Astrocyte of the cerebellum (primary cell): ENCODE measurements at regions not wholly inside any gene's neighbourhood (a gene's known extent, or its start where the extent isn't known, plus 50 kb on each side); places are given as distances from the start of the nearest gene placed in this dataset.
A peak's percentile ranks its signal among the peaks of the same experiment; 100 is the strongest.

Experiments
- DNase-seq: peaks from one replicate; pipeline ENCODE4 v3.0.0-alpha.2; 2011; ENCODE audit warnings: low read depth
- H3K4me3 ChIP-seq: 2 replicates; pipeline ENCODE4 v1.5.1; 2011; ENCODE audit warnings: mild to moderate bottlenecking, low read depth, low read length, moderate library complexity
- in situ Hi-C: cut with HindIII; loops from 2 replicates; pipeline ENCODE4 v1.10.0; 2017; ENCODE audit warnings: low sequenced_read_pairs
- TF ChIP-seq, protein P1 (sequence below): IDR thresholded peaks from 2 replicates; pipeline ENCODE4 v1.5.1; 2012; ENCODE audit warnings: low read length, low read depth, moderate library complexity, mild to moderate bottlenecking; ENCODE audit errors: missing control alignments

DNA sequence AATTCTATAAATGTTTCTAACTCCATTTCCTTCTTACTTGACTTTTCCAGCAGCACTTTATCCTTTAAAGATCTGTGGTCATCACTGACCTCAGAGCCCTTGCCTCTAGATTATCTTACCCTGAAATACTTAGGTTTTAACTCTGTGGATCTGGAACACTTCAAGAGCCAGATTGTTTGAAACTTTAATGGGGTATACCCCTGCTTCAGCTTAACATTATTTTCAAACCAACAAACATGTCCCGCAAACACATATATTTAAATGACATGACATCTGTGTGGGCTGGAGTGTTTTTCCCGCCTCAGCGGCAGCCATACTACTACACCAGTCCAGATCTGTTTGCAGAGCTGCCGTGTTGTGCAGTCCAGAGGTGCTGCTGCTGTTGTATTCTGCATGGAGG, 252.0 kb upstream of the TPM1 start:
- TF ChIP-seq, protein P1, sequence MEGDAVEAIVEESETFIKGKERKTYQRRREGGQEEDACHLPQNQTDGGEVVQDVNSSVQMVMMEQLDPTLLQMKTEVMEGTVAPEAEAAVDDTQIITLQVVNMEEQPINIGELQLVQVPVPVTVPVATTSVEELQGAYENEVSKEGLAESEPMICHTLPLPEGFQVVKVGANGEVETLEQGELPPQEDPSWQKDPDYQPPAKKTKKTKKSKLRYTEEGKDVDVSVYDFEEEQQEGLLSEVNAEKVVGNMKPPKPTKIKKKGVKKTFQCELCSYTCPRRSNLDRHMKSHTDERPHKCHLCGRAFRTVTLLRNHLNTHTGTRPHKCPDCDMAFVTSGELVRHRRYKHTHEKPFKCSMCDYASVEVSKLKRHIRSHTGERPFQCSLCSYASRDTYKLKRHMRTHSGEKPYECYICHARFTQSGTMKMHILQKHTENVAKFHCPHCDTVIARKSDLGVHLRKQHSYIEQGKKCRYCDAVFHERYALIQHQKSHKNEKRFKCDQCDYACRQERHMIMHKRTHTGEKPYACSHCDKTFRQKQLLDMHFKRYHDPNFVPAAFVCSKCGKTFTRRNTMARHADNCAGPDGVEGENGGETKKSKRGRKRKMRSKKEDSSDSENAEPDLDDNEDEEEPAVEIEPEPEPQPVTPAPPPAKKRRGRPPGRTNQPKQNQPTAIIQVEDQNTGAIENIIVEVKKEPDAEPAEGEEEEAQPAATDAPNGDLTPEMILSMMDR: no peak
- in situ Hi-C loops: no loop called here
- no peak for DNase-seq
- H3K4me3 ChIP-seq: no peak overlapping the region

DNA sequence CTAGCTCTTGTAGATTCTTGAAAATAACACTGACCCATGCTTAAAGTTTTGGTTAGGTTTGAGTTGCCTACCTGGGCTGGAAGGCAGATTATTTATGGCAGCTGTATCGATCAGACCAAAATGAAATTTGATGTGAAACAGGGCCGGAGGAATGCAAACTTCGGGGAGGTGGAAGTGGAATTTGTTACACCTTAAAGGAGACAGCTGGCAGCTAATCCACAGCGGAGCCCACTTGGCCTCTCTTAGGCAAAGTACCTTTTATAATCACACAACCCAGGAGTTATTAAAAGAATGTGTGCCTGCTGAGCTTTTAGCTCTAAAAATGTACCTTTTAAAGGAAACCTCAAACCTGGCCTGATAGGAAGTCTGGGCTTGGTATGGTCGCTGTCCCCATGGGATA, 250.9 kb upstream of the TPM1 start:
- in situ Hi-C loops: no loop called here
- DNase-seq: no peak
- no peak overlapping the region for H3K4me3 ChIP-seq
- TF ChIP-seq, protein P1: no peak

DNA sequence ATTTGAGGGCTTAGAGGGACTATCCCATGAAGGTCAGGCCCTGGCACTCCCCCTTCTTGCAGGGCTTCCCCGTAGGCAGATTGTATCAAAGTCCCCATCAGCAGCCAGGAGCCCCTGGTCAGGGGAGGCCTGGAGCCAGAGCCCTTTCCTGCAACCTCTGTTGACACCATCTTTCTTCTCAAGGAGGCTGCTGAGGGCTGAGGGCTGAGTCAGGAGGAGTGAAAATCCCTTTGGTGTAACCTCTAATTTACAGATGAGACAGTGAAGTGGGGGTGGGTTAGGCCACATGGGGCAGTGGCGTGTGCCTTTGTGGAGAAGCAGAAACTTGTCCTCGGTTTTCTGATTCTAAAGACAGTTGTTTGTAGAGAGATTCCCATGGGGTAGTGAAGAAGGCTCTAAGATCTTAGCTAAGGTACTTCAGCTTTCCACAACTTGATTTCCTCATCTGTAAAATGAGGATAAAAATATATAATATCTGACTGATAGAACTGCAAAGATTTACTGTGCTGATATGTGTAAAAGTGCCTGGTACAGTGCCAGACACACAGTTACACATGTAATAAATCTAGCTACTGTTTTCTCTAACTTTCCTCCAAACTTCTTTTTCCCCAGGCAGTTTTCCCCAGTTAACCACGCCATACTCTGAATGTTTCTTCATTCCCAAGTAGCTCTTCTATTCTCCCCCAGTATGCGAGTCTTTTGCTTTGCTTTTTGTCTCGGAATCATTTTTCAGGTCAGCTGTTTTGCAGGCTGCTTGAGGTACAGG, 249.4 kb upstream of the TPM1 start:
- TF ChIP-seq, protein P1: no peak
- no peak for DNase-seq
- H3K4me3 ChIP-seq: no peak overlapping the region
- in situ Hi-C loops: no loop called here

DNA sequence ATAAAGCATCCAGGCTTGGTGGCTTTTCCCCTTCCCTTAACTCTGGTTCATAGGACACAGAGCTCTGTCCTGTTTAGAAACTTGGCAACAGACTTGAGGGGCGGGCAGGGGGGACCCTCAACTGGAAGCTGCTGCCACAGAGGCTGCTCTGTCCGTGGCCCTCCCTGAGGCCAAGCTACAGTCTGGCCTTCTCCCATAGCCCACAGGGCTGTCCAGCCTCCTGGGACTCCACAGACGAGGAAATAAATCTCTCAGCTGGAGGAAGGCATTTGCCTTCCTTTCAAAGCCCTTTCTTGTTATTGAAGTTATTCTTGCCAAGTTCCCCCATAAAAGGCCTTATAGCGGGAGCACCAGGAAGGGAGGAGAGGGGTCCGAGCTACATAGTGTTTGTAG, 248.8 kb upstream of the TPM1 start:
- H3K4me3 ChIP-seq: no peak overlapping the region
- in situ Hi-C loops: no loop called here
- no peak for DNase-seq
- TF ChIP-seq, protein P1: no peak

DNA sequence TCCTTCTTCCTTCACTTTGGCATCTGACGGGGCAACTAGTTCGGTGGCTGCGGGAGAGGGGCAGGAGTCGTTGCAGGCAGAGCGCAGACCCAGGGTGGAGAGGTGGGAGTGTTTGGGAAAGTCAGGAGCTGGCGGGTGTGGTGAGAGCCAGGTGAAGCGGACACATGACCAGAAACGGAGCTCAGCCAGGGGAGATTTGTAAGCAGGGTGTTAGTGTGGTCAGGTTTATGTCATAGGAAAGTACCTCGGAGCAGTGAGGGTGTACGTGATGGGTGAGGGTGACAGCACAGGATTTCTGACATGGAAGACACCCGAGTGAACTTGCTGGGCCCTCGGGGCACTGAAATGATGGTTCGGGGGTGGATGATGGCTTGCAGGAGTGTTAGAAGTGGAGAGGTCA, 247.4 kb upstream of the TPM1 start:
- no peak for DNase-seq
- TF ChIP-seq, protein P1: no peak
- in situ Hi-C loops: no loop called here
- H3K4me3 ChIP-seq: no peak overlapping the region

DNA sequence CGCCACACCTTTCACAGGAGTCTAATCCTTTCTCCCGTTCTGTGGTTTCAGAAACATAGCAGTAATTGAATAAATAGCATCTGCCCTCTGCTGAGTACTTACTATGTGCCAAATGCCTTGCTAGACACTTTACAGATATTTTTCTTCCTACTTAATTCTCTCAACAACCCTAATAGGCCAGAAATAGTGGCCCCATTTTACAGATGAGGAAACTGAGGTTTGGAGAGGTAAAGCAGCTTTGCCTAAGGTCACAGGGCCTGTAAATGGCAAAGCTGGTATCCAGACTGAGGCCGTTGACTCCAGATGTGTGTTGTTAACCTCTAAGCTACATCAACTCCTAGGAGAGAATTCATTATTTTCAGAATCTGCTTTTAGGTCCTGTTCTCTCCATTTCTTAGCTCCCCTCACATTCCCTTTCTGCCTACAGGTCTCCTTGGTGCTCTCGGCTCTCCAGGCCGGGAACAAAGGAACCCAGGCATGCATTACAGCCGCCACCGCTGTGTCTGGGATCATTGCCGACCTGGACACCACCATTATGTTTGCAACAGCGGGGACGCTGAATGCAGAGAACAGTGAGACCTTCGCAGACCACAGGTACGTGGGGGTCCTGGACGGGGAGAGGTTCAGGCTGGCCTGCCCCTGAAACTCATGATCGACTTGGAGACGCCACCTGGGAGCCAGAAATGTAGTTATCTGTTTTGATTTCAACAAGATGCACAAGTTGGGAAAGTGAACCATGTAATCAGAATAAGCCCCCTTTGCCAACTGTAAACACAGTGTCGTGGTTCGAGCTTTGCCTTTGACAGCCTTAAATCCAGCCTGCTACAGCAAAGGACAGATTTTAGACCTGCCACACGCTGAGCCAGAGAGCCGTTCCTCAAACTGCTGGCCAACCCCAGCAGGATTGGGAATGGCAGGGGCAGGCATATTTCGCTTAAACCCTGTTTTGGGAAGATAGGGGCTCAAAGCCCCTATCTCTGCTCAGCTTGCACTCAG, 246.5 kb upstream of the TPM1 start:
- in situ Hi-C loops: no loop called here
- TF ChIP-seq, protein P1: no peak
- no peak overlapping the region for H3K4me3 ChIP-seq
- DNase-seq: peak; percentile 63
